WTC11 (cell line): ENCODE measurements at regions not wholly inside any gene's neighbourhood (a gene's known extent, or its start where the extent isn't known, plus 50 kb on each side); places are given as distances from the start of the nearest gene placed in this dataset.

Experiments used
- ATAC-seq: fragments of 200-7000 bp; cut with Tn5 transposase; 2 replicates; pipeline ENCODE4 v1.10.0; 2021; ENCODE audit warnings: mild to moderate bottlenecking, moderate library complexity
- CTCF ChIA-PET: fragments of 300-600 bp; sonication (Branson Sonifier 250); formaldehyde crosslinking; loops from one replicate; lab custom pipeline; 2021; ENCODE audit warnings: antibody characterized with exemption; lab: Charles Lee
- POLR2A ChIA-PET: fragments of 350-600 bp; sonication (Branson Sonifier 250); formaldehyde crosslinking; loops from one replicate; lab custom pipeline; 2021; ENCODE audit warnings: antibody characterized with exemption; lab: Charles Lee
- DNase-seq: peaks from one replicate; pipeline ENCODE4 v3.0.0; 2021; ENCODE audit warnings: low spot score
- H3K27ac Mint-ChIP-seq: 2 replicates; pipeline ENCODE4 v1.8.0; 2021; ENCODE audit warnings: mixed read lengths
- H3K27me3 Mint-ChIP-seq: 2 replicates; pipeline ENCODE4 v1.8.0; 2021; ENCODE audit warnings: low read depth, mild to moderate bottlenecking, moderate library complexity, mixed read lengths
- H3K36me3 Mint-ChIP-seq: 2 replicates; pipeline ENCODE4 v1.8.0; 2021; ENCODE audit warnings: mixed read lengths
- H3K4me1 Mint-ChIP-seq: 2 replicates; pipeline ENCODE4 v1.8.0; 2022; ENCODE audit warnings: mixed read lengths
- H3K4me3 Mint-ChIP-seq: 2 replicates; pipeline ENCODE4 v1.8.0; 2021; ENCODE audit warnings: mild to moderate bottlenecking, moderate library complexity, mixed read lengths
- H3K9me3 Mint-ChIP-seq: 2 replicates; pipeline ENCODE4 v1.8.0; 2021; ENCODE audit warnings: mixed read lengths
- ATF6 ChIP-seq: sonication (generic); formaldehyde crosslinking; IDR thresholded peaks from 2 replicates; pipeline ENCODE4 v1.8.1; 2023; ENCODE audit warnings: mild to moderate bottlenecking, missing genetic modification reagents
- EMX1 ChIP-seq: fragments of 250-450 bp; sonication (Bioruptor Pico); IDR thresholded peaks from 2 replicates; pipeline ENCODE4 v1.8.0; 2021; ENCODE audit warnings: mild to moderate bottlenecking
- FOXP1 ChIP-seq: sonication (generic); formaldehyde crosslinking; IDR thresholded peaks from 2 replicates; pipeline ENCODE4 v1.8.0; 2022; ENCODE audit warnings: missing genetic modification reagents, mild to moderate bottlenecking, moderate library complexity, borderline replicate concordance
- HMGXB4 ChIP-seq: sonication (generic); formaldehyde crosslinking; IDR thresholded peaks from 2 replicates; pipeline ENCODE4 v1.8.1; 2023; ENCODE audit warnings: mild to moderate bottlenecking, moderate library complexity, missing genetic modification reagents
- JUN ChIP-seq: sonication (generic); formaldehyde crosslinking; IDR thresholded peaks from 2 replicates; pipeline ENCODE4 v1.8.0; 2023; ENCODE audit warnings: mild to moderate bottlenecking, missing genetic modification reagents
- KAT7 ChIP-seq: sonication (generic); formaldehyde crosslinking; IDR thresholded peaks from 2 replicates; pipeline ENCODE4 v1.8.1; 2023; ENCODE audit warnings: missing genetic modification reagents, mild to moderate bottlenecking, borderline replicate concordance
- MAX ChIP-seq: sonication (generic); formaldehyde crosslinking; IDR thresholded peaks from 2 replicates; pipeline ENCODE4 v1.8.0; 2022; ENCODE audit warnings: mild to moderate bottlenecking, missing genetic modification reagents
- NR2C2 ChIP-seq: sonication (generic); formaldehyde crosslinking; IDR thresholded peaks from 2 replicates; pipeline ENCODE4 v1.8.0; 2022; ENCODE audit warnings: mild to moderate bottlenecking, missing genetic modification reagents
- STAT6 ChIP-seq: sonication (generic); formaldehyde crosslinking; conservative IDR thresholded peaks from 2 replicates; pipeline ENCODE4 v1.8.1; 2023; ENCODE audit warnings: mild to moderate bottlenecking, low read depth, missing genetic modification reagents, moderate library complexity
- TCF7 ChIP-seq: sonication (generic); formaldehyde crosslinking; IDR thresholded peaks from 2 replicates; pipeline ENCODE4 v1.8.0; 2022; ENCODE audit warnings: mild to moderate bottlenecking, low read depth, missing genetic modification reagents, moderate library complexity
- USF2 ChIP-seq: sonication (generic); formaldehyde crosslinking; IDR thresholded peaks from 2 replicates; pipeline ENCODE4 v1.8.1; 2023; ENCODE audit warnings: mild to moderate bottlenecking, missing genetic modification reagents, moderate library complexity
- ZNF121 ChIP-seq: sonication (generic); formaldehyde crosslinking; IDR thresholded peaks from 2 replicates; pipeline ENCODE4 v1.8.0; 2023; ENCODE audit warnings: missing genetic modification reagents
- ZNF232 ChIP-seq: sonication (generic); formaldehyde crosslinking; IDR thresholded peaks from 2 replicates; pipeline ENCODE4 v1.8.0; 2022; ENCODE audit warnings: mild to moderate bottlenecking, missing genetic modification reagents
- TF ChIP-seq, protein P1 (sequence below): sonication (generic); formaldehyde crosslinking; IDR thresholded peaks from 2 replicates; pipeline ENCODE4 v1.8.0; 2023; ENCODE audit warnings: missing genetic modification reagents, mild to moderate bottlenecking, borderline replicate concordance
- TF ChIP-seq, protein P2 (sequence below): sonication (generic); formaldehyde crosslinking; IDR thresholded peaks from 2 replicates; pipeline ENCODE4 v1.8.1; 2022; ENCODE audit warnings: missing genetic modification reagents, borderline replicate concordance
- TF ChIP-seq, protein P3 (sequence below): sonication (generic); formaldehyde crosslinking; IDR thresholded peaks from 2 replicates; pipeline ENCODE4 v1.8.0; 2022; ENCODE audit warnings: missing genetic modification reagents

DNA sequence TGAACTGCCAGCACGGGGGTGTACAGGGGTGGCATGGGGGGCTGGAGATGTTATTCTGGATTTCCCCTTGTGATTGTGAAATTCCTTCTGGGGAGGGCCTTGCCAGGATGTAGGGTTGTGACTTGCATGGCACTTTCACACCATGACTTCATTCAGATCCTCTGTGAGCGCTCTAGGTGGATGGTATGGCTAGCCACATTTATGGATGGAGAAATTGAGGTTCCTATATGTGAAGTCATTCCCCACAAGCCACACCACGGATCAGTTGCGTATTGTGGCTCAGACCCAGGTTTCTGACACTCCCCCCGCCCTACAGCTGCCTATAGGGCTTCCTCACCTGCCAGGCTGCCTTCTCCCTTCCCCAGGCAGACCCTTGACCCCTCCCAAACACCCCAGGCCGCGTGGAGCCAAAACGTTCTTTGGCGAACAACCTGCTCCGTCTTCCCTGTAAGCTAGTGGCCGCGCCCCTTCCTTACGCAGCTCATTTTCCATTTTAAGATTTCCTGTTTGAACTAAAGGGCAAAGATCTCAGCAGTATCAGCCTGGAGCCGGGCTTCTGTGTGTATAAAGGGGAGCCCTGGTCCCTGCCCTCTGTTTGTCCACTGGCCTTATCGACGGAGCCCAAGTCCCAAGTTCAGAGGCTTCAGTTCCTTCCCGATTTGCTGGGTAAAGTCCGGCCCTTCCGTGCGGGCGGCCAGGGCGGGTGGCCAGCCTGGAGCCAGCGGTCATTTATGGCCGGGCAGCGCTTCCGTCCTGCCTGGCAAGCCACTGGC lies 97.8 kb upstream of the KLF4 start (continued):
- no peak for TF ChIP-seq ZNF121 (CRISPR knock-in tag)
- no peak for TF ChIP-seq STAT6
- TF ChIP-seq TCF7, result no peak
- no peak for TF ChIP-seq KAT7 (CRISPR knock-in tag)
- no peak for TF ChIP-seq NR2C2
- no peak for TF ChIP-seq HMGXB4 (CRISPR knock-in tag)

- H3K9me3 Mint-ChIP-seq, result no peaks in the 10 kb centered on the region
- ATAC-seq (no peak), DNase-seq (no peak)
- no peak overlapping the region for H3K4me3 Mint-ChIP-seq
- peaks cover 17% of the 10 kb centered on the region for H3K4me1 Mint-ChIP-seq
- CTCF ChIA-PET, result no interaction called here
- no peaks in the 10 kb centered on the region for H3K27me3 Mint-ChIP-seq
- POLR2A ChIA-PET, result no interaction called here
- no peaks in the 10 kb centered on the region for H3K36me3 Mint-ChIP-seq
- no peak overlapping the region for H3K27ac Mint-ChIP-seq
- TF ChIP-seq MAX (no peak), JUN (CRISPR knock-in tag) (no peak), USF2 (CRISPR knock-in tag) (no peak), ATF6 (no peak), FOXP1 (CRISPR knock-in tag) (no peak), EMX1 (CRISPR knock-in tag) (no peak), ZNF232 (no peak)
- TF ChIP-seq, protein P1, sequence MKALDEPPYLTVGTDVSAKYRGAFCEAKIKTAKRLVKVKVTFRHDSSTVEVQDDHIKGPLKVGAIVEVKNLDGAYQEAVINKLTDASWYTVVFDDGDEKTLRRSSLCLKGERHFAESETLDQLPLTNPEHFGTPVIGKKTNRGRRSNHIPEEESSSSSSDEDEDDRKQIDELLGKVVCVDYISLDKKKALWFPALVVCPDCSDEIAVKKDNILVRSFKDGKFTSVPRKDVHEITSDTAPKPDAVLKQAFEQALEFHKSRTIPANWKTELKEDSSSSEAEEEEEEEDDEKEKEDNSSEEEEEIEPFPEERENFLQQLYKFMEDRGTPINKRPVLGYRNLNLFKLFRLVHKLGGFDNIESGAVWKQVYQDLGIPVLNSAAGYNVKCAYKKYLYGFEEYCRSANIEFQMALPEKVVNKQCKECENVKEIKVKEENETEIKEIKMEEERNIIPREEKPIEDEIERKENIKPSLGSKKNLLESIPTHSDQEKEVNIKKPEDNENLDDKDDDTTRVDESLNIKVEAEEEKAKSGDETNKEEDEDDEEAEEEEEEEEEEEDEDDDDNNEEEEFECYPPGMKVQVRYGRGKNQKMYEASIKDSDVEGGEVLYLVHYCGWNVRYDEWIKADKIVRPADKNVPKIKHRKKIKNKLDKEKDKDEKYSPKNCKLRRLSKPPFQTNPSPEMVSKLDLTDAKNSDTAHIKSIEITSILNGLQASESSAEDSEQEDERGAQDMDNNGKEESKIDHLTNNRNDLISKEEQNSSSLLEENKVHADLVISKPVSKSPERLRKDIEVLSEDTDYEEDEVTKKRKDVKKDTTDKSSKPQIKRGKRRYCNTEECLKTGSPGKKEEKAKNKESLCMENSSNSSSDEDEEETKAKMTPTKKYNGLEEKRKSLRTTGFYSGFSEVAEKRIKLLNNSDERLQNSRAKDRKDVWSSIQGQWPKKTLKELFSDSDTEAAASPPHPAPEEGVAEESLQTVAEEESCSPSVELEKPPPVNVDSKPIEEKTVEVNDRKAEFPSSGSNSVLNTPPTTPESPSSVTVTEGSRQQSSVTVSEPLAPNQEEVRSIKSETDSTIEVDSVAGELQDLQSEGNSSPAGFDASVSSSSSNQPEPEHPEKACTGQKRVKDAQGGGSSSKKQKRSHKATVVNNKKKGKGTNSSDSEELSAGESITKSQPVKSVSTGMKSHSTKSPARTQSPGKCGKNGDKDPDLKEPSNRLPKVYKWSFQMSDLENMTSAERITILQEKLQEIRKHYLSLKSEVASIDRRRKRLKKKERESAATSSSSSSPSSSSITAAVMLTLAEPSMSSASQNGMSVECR (CRISPR knock-in tag), result no peak
- TF ChIP-seq, protein P2, sequence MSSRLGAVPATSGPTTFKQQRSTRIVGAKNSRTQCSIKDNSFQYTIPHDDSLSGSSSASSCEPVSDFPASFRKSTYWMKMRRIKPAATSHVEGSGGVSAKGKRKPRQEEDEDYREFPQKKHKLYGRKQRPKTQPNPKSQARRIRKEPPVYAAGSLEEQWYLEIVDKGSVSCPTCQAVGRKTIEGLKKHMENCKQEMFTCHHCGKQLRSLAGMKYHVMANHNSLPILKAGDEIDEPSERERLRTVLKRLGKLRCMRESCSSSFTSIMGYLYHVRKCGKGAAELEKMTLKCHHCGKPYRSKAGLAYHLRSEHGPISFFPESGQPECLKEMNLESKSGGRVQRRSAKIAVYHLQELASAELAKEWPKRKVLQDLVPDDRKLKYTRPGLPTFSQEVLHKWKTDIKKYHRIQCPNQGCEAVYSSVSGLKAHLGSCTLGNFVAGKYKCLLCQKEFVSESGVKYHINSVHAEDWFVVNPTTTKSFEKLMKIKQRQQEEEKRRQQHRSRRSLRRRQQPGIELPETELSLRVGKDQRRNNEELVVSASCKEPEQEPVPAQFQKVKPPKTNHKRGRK (CRISPR knock-in tag), result no peak
- TF ChIP-seq, protein P3, sequence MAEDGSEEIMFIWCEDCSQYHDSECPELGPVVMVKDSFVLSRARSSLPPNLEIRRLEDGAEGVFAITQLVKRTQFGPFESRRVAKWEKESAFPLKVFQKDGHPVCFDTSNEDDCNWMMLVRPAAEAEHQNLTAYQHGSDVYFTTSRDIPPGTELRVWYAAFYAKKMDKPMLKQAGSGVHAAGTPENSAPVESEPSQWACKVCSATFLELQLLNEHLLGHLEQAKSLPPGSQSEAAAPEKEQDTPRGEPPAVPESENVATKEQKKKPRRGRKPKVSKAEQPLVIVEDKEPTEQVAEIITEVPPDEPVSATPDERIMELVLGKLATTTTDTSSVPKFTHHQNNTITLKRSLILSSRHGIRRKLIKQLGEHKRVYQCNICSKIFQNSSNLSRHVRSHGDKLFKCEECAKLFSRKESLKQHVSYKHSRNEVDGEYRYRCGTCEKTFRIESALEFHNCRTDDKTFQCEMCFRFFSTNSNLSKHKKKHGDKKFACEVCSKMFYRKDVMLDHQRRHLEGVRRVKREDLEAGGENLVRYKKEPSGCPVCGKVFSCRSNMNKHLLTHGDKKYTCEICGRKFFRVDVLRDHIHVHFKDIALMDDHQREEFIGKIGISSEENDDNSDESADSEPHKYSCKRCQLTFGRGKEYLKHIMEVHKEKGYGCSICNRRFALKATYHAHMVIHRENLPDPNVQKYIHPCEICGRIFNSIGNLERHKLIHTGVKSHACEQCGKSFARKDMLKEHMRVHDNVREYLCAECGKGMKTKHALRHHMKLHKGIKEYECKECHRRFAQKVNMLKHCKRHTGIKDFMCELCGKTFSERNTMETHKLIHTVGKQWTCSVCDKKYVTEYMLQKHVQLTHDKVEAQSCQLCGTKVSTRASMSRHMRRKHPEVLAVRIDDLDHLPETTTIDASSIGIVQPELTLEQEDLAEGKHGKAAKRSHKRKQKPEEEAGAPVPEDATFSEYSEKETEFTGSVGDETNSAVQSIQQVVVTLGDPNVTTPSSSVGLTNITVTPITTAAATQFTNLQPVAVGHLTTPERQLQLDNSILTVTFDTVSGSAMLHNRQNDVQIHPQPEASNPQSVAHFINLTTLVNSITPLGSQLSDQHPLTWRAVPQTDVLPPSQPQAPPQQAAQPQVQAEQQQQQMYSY (CRISPR knock-in tag), result no peak
These were observed 96.9 kb upstream of the KLF4 start for GRCh38 chr9:107586493-107586892.
